ENCODE measurements at regions not wholly inside any gene's neighbourhood (a gene's known extent, or its start where the extent isn't known, plus 50 kb on each side); places are given as distances from the start of the nearest gene placed in this dataset.

GRCh38 chr15:96574782-96575181, 244.3 kb downstream of the NR2F2 start:
- no peak for DNase-seq
- intact Hi-C loops (cut with DNase I; ENCODE audit: low total_unique reads), result no loop called here

DNA sequence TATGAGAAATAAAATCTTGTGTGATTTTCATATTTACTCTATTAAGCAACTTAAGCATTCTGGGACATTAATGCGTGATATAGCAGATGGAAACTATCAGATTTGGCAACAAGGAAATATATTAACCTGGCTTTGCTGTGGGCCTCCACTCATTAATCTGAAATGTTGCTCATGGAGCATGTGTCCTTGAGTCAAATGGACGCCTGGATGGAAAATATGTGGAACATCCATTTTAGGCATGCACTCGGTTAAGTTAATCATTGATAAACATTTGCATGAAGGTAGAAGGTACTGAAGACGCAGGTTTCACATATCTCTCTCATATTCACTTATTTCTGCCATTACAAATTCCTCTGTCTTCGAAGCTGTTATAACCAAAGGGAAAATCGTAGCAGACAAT, 246.1 kb downstream of the NR2F2 start:
- no peaks in the 10 kb centered on the region for H3K4me1 ChIP-seq
- TF ChIP-seq CTCF (IDR thresholded peaks at IDR 0.05), result no peak
- no peaks in the 10 kb centered on the region for H3K9me3 ChIP-seq
- intact Hi-C loops (cut with DNase I; ENCODE audit: low total_unique reads), result no loop called here
- no peak overlapping the region for H3K4me3 ChIP-seq
- no peak for DNase-seq
- H3K27me3 ChIP-seq, result no peaks in the 10 kb centered on the region
- no peaks in the 10 kb centered on the region for H3K36me3 ChIP-seq
- no peak overlapping the region for H3K27ac ChIP-seq

More at GRCh38 chr15:96574782-96575181, 244.3 kb downstream of the NR2F2 start:
- no peaks in the 10 kb centered on the region for H3K9me3 ChIP-seq
- H3K27ac ChIP-seq, result no peak overlapping the region
- H3K27me3 ChIP-seq, result no peaks in the 10 kb centered on the region
- H3K36me3 ChIP-seq, result no peaks in the 10 kb centered on the region
- TF ChIP-seq CTCF (IDR thresholded peaks at IDR 0.05), result no peak
- no peaks in the 10 kb centered on the region for H3K4me1 ChIP-seq
- H3K4me3 ChIP-seq, result no peak overlapping the region

GRCh38 chr15:96578393-96578792, 247.9 kb downstream of the NR2F2 start:
- Histone ChIP-seq H3K36me3 (no peaks in the 10 kb centered on the region), H3K4me1 (no peaks in the 10 kb centered on the region), H3K27me3 (no peaks in the 10 kb centered on the region), H3K9me3 (no peaks in the 10 kb centered on the region), H3K4me3 (no peak overlapping the region), H3K27ac (no peak overlapping the region)
- no peak for DNase-seq
- intact Hi-C loops (cut with DNase I; ENCODE audit: low total_unique reads), result no loop called here
- TF ChIP-seq CTCF (IDR thresholded peaks at IDR 0.05), result no peak

- peaks cover 0 to 6% (median 0%) of the 10 kb centered on the region in 4 donors for H3K4me1 ChIP-seq
- intact Hi-C loops (cut with DNase I; ENCODE audit: low total_unique reads), result no loop called here
- no peak for TF ChIP-seq CTCF (IDR thresholded peaks at IDR 0.05)
- no peaks in the 10 kb centered on the region for H3K9me3 ChIP-seq
- H3K36me3 ChIP-seq, result no peaks in the 10 kb centered on the region
- H3K4me3 ChIP-seq, result no peak overlapping the region
- no peak overlapping the region for H3K27ac ChIP-seq
- no peaks in the 10 kb centered on the region for H3K27me3 ChIP-seq
- no peak for DNase-seq
Observed at GRCh38 chr15:96581371-96581770, 250.9 kb downstream of the NR2F2 start.

GRCh38 chr15:96582473-96582872, 252.0 kb downstream of the NR2F2 start:
- DNase-seq, result no peak

More at GRCh38 chr15:96582473-96582872, 252.0 kb downstream of the NR2F2 start:
- no peak overlapping the region for H3K27ac ChIP-seq
- H3K9me3 ChIP-seq, result no peaks in the 10 kb centered on the region
- H3K4me1 ChIP-seq, result peaks cover 0 to 6% (median 0%) of the 10 kb centered on the region in 4 donors
- intact Hi-C loops (cut with DNase I; ENCODE audit: low total_unique reads), result no loop called here
- H3K4me3 ChIP-seq, result no peak overlapping the region
- no peak for TF ChIP-seq CTCF (IDR thresholded peaks at IDR 0.05)
- no peaks in the 10 kb centered on the region for H3K36me3 ChIP-seq
- H3K27me3 ChIP-seq, result no peaks in the 10 kb centered on the region

Measured in tibial artery (tissue), 4 donors.